8988T (cell line): ENCODE measurements at regions not wholly inside any gene's neighbourhood (a gene's known extent, or its start where the extent isn't known, plus 50 kb on each side); places are given as distances from the start of the nearest gene placed in this dataset.

Experiments
- DNase-seq: peaks from one replicate; pipeline ENCODE4 v3.0.0; 2011

DNA sequence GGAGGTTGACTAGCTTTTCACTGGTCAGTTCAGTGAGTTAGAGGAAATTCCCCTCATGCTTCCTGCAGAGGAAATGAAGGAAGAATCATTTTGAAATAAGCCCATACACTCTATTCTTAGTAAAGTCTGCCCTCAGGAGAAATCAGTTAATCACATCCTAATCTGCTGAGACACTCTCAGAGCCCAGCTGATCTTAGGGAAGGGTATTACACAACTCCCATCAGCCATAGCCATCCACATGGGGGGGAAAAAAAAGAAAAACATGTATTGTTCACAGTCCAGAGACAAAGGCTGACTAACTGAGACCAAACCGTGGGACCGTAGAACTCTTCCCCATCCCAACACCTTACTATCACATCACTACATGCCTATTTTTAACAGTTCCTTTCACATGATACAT lies 722.3 kb downstream of the CDH8 start:
- no peak for DNase-seq

- no peak for DNase-seq
Observed at GRCh38 chr16:61309386-61309785, 726.9 kb downstream of the CDH8 start.

- DNase-seq = no peak
Observed at GRCh38 chr16:61306204-61306603, 730.0 kb downstream of the CDH8 start.

- no peak for DNase-seq
Observed at GRCh38 chr16:61296814-61297213, 739.4 kb downstream of the CDH8 start.

GRCh38 chr16:61296305-61296704 lies 739.9 kb downstream of the CDH8 start:
- DNase-seq = no peak

GRCh38 chr16:61295311-61295710 lies 740.9 kb downstream of the CDH8 start:
- no peak for DNase-seq

- no peak for DNase-seq
Observed at GRCh38 chr16:61289141-61289540, 747.1 kb downstream of the CDH8 start.

DNA sequence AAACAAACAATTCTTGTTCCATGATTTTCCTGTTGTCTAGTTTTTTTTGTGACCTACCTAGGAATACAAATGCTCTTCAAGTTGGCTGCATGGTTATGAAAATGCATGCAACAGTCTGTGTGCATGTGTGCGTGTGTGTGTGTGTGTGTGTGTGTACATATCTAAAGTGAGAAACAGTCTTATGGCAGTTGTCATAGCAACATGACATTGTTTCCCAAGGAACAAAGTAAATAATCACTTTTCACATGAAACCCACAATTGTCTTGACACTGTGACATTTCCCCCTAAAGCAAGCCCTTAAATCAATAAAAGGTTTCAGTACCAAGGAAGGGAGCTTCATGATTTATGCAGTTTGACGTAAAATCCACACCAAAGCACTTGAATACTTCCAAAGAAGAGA lies 758.4 kb downstream of the CDH8 start:
- no peak for DNase-seq

- no peak for DNase-seq
Observed at GRCh38 chr16:61274211-61274610, 762.0 kb downstream of the CDH8 start.

- no peak for DNase-seq
Observed at GRCh38 chr16:61270726-61271125, 765.5 kb downstream of the CDH8 start.

- no peak for DNase-seq
Observed at GRCh38 chr16:61263400-61263799, 772.8 kb downstream of the CDH8 start.

GRCh38 chr16:61261315-61261714 lies 774.9 kb downstream of the CDH8 start:
- DNase-seq = no peak

DNA sequence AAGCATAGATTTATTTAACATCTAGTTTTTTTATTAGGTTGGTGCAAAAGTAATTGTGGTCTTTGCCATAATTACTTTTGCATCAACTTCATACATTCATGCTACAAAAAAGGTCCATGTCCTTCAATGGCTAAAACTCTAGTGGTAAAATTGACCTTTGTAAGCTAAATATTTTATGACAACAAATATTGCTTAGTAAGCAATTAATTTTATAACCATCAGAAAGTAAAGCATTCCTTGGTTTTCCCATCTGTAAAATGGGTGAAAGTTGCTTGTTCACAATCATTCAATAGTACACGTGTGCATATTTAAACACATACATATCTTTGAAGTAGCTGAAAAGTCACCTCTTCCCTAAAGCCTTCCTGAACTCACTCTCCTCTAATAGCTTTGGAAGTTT lies 789.6 kb downstream of the CDH8 start:
- DNase-seq = no peak

GRCh38 chr16:61243954-61244353 lies 792.3 kb downstream of the CDH8 start:
- DNase-seq = no peak

DNA sequence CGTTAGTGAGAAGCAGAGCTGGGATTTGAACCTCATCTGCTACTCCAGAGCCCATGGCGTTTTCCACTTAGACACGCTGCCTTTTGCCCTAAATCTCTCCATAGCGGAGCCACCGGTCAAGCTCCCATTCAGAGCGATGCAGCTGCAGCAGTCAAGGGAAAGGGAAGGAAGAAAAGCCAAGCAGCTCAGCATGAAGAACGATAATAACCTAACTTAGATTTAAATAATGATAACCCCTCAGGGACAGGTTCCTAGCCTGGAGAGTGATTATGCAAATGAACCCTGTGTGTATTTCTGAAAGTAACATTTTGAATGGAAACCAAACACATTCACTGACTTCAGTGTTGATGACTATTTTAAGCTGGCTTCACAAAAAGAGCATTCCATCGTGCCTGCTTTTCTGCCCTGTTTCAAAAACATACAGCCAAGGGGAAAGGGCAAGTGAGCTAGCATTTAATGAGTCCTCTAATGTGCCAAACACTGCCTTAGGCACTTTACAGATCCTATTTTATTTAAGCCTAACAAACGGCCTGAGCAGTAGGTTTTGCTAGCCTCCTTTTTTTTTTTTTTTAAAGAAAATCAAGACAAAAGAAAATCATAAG lies 798.3 kb downstream of the CDH8 start:
- DNase-seq = no peak

- DNase-seq = no peak
Observed at GRCh38 chr16:61233713-61234112, 802.5 kb downstream of the CDH8 start.

DNA sequence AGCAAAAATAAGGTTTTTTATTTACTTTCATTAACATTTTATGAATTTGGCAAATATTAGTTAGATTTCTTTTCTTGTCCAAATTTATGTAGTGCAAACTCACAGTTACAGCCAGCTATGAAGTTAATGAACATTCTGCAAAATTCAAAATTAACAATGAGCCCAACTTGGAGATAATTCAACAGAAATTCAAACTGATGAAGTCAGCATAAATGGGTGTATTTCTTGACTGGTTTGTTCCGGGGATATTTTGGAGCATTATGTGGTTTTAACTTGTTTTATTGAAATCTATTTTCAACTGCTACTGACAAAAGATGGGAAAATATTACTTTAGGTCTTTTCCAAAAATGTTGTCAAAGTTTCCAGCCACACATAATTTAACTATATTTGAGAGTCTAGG lies 807.9 kb downstream of the CDH8 start:
- DNase-seq = no peak

DNA sequence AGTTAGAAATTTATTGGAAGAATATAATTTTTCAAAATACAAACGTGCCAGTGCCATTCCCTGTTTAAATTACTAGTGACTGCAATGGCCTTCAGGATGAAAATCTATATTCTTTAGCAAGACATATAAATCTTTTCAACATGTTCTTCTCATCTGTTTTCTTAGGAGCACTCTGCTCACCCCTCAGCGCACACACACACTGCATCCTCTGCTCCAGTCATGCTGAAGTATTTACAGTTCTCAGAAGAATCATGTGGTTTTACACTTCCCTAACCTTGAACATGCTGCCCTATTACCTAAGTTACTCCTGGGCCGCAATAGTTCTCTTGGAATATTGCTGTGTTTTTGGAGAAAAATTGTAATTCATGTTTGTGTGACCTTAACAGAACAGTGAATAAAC lies 820.6 kb downstream of the CDH8 start:
- DNase-seq = no peak

GRCh38 chr16:61214780-61215179 lies 821.5 kb downstream of the CDH8 start:
- DNase-seq = no peak

DNA sequence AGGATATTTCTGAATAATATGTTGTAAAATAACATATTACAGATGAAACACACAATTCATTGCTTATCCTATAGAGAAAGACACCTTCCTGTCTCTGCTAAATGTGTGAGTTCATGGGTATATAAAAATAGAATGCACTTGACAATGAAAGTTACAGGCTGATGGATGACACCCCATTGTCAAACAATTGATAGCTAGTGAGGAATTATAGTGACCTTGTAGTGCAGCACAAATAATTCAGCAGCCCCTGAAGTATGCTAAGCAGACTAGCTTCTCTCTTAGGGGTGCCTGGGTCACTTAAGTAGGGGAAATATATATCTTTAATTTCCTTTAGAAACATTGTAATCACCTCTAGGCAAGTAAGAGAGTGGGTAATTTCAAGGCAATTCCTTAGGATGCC lies 826.2 kb downstream of the CDH8 start:
- no peak for DNase-seq

DNA sequence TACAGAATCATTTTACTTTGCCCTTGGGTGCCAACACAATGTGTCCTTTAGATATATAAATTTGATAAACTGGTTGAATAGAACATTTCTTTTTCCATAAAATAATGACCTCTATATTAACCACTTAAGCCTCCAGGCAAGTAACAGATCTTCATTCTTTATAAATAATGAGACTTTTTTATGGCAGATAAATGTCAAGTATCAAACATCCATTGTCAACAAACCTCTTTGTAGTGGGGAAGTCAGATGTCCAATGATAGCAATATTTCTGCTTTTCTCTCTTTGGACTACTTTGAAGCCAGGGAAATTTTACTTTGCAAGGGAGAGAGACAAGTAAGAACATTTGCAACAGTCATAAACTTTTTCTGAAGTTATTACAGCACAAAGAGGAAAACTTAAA lies 841.2 kb downstream of the CDH8 start:
- no peak for DNase-seq

DNA sequence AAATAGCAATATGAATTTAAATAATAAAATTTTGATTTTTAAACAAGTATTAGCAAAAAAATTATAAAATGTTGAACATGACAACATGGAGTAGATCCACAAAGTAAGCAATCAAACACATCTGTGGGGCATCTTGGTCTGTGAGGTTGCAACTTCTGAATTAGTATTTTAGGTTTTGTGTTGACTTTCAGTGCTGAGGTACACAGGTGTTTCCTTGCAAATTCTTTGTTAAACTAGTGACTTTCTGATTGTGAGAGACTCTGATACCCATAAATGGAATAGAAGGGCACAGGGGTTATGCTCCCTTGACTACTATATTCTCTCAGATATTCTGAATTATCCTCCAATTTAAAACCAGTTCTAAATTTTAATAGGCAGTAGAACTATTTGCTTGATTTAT lies 841.7 kb downstream of the CDH8 start:
- DNase-seq = no peak

DNA sequence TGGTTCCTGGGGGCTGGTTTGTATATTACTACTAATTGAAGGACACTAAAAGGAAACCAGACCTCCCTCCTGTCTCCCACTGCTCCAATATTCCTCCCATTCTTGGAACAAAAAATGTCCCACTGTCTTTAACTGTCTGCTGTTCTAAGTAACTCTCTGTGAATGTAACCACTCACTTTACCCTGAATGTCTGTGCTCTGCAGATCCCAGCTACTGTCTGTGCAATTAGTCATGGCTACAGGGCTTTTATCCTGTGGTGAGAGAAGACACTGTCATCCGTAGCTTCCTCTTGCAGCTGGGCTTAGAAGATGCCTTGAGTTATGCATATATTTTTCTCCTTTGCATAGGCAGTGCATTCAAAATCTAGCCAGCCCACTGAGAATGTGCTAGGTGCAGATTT lies 853.8 kb downstream of the CDH8 start:
- no peak for DNase-seq

DNA sequence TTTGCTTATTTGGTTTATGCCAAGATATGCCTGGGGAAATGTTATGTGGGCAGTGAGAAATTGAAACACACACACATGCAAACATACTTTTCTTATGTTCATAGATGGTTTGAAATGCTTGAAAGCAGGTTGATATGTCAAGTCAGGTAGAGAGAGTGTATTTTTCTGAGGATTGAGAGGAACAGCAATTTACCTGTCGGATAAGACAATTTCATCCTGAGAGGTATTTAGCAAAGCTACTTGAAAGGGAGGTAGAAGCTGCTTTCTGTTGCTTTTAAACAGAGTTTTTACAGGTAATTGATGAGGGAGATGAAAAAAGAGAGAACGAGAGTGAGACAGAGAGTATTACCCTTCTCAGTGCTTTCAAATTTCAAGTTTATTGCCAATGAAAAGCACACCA lies 854.3 kb downstream of the CDH8 start:
- DNase-seq = no peak

DNA sequence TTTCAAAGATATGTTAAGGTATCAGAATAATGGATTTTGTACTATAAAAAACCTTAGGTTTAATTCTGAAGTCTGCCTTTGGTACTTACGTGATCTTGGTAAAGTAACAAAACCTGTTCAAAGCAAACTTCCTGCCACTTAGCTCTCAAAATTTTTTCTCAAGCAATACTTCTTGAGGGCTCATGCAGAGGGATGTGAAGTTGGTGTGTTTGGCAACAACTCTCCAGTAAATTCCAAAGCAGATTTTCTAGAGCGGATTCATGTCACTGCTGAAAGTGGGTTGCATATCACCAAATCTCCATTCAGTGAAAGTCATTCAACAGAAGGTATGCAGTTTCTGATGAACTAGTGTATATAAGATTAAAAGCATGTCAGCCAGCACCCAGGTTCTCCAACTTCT lies 856.7 kb downstream of the CDH8 start:
- no peak for DNase-seq

GRCh38 chr16:61165797-61166196 lies 870.4 kb downstream of the CDH8 start:
- DNase-seq = no peak
